ENCODE measurements at regions not wholly inside any gene's neighbourhood (a gene's known extent, or its start where the extent isn't known, plus 50 kb on each side); places are given as distances from the start of the nearest gene placed in this dataset.

- Histone ChIP-seq H3K27me3 (ENCODE audit: control insufficient read depth, insufficient read depth, low read length) (peaks cover 2% of the 10 kb centered on the region), H3K4me2 (ENCODE audit: low read length) (no peak overlapping the region), H3K36me3 (ENCODE audit: insufficient read depth, low read length) (no peaks in the 10 kb centered on the region), H3K9ac (ENCODE audit: low read depth, low read length) (no peak overlapping the region), H3K9me3 (replicated peaks; ENCODE audit: low read length) (no peaks in the 10 kb centered on the region), H3K4me1 (ENCODE audit: control insufficient read depth, insufficient read depth, low read length) (no peaks in the 10 kb centered on the region), H3K4me3 (ENCODE audit: low read length) (no peak overlapping the region)
Observed at GRCh38 chr2:58665154-58665553, 424.0 kb upstream of the FANCL start.

DNA sequence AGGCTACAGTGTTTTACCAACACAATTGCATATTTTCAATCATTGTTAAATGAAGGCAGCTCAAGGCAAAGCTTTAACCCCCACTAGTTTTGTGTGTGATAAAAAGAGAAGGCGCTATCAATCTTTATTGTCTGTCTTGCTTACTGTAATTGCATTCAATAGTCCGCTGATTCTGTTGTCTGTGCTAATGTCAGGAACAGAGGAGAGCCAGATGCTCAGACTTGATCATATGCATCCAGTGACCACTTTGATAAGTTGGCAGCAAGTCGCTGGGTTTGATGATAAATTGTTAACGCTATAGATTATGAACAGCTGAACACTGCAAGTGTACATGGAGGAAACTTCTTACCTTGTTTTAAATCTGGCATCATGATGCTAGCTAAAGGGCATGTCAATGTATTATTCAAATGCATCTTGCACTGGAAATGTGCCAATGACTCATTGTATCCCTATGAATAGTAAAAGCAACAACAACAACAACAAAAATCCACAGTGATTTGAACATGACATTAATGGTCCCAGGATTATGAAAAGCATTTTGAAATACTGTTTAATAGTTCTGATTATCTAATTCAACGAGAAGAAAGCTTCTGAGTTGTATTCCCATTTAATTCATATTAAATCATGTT is 423.5 kb upstream of the FANCL start:
- H3K36me3 ChIP-seq (ENCODE audit: insufficient read depth, low read length): no peaks in the 10 kb centered on the region
- H3K9me3 ChIP-seq (replicated peaks; ENCODE audit: low read length): no peaks in the 10 kb centered on the region
- no peak overlapping the region for H3K4me3 ChIP-seq (ENCODE audit: low read length)
- H3K9ac ChIP-seq (ENCODE audit: low read depth, low read length): no peak overlapping the region
- H3K27me3 ChIP-seq (ENCODE audit: control insufficient read depth, insufficient read depth, low read length): peaks cover 2% of the 10 kb centered on the region
- H3K4me2 ChIP-seq (ENCODE audit: low read length): no peak overlapping the region
- H3K4me1 ChIP-seq (ENCODE audit: control insufficient read depth, insufficient read depth, low read length): no peaks in the 10 kb centered on the region

DNA sequence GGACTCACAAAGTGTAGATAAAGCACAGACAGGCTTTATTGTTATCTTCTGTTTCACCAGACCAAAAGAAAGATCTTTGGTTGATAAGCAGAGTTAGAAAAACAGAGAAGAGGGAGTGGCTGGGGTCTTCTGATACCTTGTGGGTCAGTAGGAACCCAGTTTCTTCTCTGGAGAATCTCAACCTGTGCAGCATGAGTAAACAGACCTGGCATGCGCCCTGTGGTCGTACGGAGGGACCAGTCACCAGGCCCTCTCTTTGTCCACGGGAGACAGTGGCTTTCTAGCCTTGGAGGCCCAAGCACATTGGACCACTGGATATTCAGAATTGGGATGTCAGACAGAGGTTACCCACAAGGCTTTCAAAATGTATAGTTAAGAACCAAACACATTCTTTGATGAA is 418.9 kb upstream of the FANCL start:
- Histone ChIP-seq H3K4me2 (ENCODE audit: low read length) (no peak overlapping the region), H3K4me3 (ENCODE audit: low read length) (no peak overlapping the region)

DNA sequence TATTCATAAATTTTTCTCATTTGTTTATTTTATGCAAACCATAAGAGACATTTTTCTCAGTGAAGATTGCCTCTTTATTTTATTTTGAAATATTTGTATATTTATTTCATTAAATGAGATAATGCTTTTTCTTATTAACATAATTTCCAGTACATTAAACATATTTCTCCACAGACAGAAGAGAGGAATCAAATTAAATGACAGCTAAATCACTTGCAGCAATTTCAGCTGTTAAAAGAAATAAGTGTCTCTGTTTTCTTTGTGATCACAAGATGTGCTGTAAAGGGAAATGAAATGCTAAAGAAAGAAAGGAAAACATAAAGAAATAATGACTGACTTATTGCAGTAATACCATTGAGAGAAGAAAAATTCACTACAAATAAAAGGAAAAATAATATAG is 414.0 kb upstream of the FANCL start:
- Histone ChIP-seq H3K9ac (ENCODE audit: low read depth, low read length) (no peak overlapping the region), H3K4me1 (ENCODE audit: control insufficient read depth, insufficient read depth, low read length) (no peaks in the 10 kb centered on the region), H3K36me3 (ENCODE audit: insufficient read depth, low read length) (no peaks in the 10 kb centered on the region), H3K27me3 (ENCODE audit: control insufficient read depth, insufficient read depth, low read length) (peaks cover 18% of the 10 kb centered on the region), H3K4me2 (ENCODE audit: low read length) (no peak overlapping the region), H3K4me3 (ENCODE audit: low read length) (no peak overlapping the region), H3K9me3 (replicated peaks; ENCODE audit: low read length) (no peaks in the 10 kb centered on the region)

More for the DNA sequence above, 418.9 kb upstream of the FANCL start:
- peaks cover 13% of the 10 kb centered on the region for H3K27me3 ChIP-seq (ENCODE audit: control insufficient read depth, insufficient read depth, low read length)
- H3K9me3 ChIP-seq (replicated peaks; ENCODE audit: low read length): no peaks in the 10 kb centered on the region
- no peaks in the 10 kb centered on the region for H3K4me1 ChIP-seq (ENCODE audit: control insufficient read depth, insufficient read depth, low read length)
- no peaks in the 10 kb centered on the region for H3K36me3 ChIP-seq (ENCODE audit: insufficient read depth, low read length)
- H3K9ac ChIP-seq (ENCODE audit: low read depth, low read length): no peak overlapping the region

DNA sequence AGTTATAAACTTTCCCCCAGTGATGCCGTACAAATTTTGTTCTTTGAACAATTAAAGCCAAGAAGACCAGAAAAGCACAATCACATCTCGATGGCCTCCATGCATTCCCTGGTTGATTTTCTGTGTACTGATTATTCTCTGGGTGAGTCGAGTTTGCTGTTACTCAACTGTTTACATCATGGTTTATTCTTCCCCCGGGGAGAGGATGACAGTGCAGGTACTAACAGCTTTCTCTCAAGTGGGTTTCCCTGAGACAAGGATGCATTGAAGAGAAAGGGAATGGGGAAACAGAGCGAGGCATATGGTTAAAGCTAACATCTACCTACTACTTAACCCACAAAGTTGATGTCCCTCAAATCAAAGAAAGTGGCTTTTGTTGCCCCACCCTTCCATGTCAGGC is 410.8 kb upstream of the FANCL start:
- Histone ChIP-seq H3K9ac (ENCODE audit: low read depth, low read length) (no peak overlapping the region), H3K36me3 (ENCODE audit: insufficient read depth, low read length) (no peaks in the 10 kb centered on the region), H3K4me1 (ENCODE audit: control insufficient read depth, insufficient read depth, low read length) (no peaks in the 10 kb centered on the region), H3K9me3 (replicated peaks; ENCODE audit: low read length) (no peaks in the 10 kb centered on the region), H3K4me2 (ENCODE audit: low read length) (no peak overlapping the region), H3K27me3 (ENCODE audit: control insufficient read depth, insufficient read depth, low read length) (peaks cover 23% of the 10 kb centered on the region), H3K4me3 (ENCODE audit: low read length) (no peak overlapping the region)

DNA sequence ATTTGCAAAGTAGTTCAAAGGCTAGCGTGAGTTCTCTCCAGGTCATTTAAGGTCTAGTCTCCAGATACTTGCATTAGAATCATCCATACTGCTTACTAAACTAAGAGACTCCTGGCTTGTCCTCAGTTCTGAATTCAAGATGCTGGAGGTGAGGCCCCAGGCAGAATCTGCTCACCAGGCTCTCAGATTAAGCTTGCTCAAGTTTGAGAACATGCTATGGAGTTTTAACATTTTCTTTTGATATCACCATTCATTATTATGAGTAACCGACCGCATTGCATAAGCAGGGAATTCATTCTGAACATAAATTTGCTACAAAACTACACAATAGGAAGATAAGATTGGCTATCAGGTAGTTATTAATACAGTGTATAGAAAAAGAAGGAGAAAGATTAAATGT is 409.7 kb upstream of the FANCL start:
- H3K4me2 ChIP-seq (ENCODE audit: low read length): no peak overlapping the region
- no peak overlapping the region for H3K9ac ChIP-seq (ENCODE audit: low read depth, low read length)
- no peaks in the 10 kb centered on the region for H3K9me3 ChIP-seq (replicated peaks; ENCODE audit: low read length)
- no peak overlapping the region for H3K4me3 ChIP-seq (ENCODE audit: low read length)
- peaks cover 14% of the 10 kb centered on the region for H3K27me3 ChIP-seq (ENCODE audit: control insufficient read depth, insufficient read depth, low read length)
- H3K36me3 ChIP-seq (ENCODE audit: insufficient read depth, low read length): no peaks in the 10 kb centered on the region
- H3K4me1 ChIP-seq (ENCODE audit: control insufficient read depth, insufficient read depth, low read length): no peaks in the 10 kb centered on the region

DNA sequence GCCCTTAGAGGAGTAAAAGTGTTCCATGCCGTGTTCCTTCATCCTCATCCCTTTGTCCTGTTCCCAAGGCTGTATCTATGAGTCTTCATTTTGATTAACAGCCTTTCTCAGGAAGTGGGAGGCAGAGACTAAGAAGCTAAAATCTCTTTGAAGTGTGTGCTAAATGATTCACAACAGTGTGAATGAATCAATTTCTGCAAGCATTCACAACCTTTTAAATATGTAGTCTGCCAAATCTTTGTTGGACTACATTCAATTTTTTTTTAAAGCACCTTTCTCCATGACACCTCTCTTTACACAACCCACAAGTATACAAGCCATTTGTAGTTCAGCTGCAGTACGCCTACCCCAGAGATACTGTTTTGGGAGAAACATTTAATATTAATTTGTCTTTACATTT is 408.6 kb upstream of the FANCL start:
- Histone ChIP-seq H3K4me1 (ENCODE audit: control insufficient read depth, insufficient read depth, low read length) (no peaks in the 10 kb centered on the region), H3K9ac (ENCODE audit: low read depth, low read length) (no peak overlapping the region), H3K4me3 (ENCODE audit: low read length) (no peak overlapping the region), H3K9me3 (replicated peaks; ENCODE audit: low read length) (no peaks in the 10 kb centered on the region), H3K4me2 (ENCODE audit: low read length) (no peak overlapping the region), H3K36me3 (ENCODE audit: insufficient read depth, low read length) (no peaks in the 10 kb centered on the region), H3K27me3 (ENCODE audit: control insufficient read depth, insufficient read depth, low read length) (peaks cover 12% of the 10 kb centered on the region)

DNA sequence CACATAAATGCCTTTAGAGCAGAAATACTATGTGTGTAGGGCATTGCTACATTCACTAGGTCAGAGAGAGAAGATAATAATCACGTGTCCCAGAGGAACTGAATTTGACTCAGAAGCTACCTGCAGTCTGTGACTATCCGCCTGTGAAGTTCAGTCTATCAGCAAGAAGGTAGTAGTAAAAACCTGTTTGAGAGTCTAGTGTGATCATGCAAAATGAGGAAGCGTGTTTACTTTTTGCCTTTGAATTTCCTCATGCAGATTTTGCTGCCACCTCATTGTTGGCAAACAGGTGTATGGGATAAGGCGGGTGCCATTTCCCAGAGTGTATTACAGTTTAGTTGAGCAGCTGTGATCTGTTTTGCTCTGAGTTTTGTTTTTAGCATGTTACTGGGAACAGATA is 403.9 kb upstream of the FANCL start:
- Histone ChIP-seq H3K4me2 (ENCODE audit: low read length) (no peak overlapping the region), H3K9ac (ENCODE audit: low read depth, low read length) (no peak overlapping the region), H3K36me3 (ENCODE audit: insufficient read depth, low read length) (no peaks in the 10 kb centered on the region), H3K9me3 (replicated peaks; ENCODE audit: low read length) (no peaks in the 10 kb centered on the region), H3K27me3 (ENCODE audit: control insufficient read depth, insufficient read depth, low read length) (peaks cover 5% of the 10 kb centered on the region), H3K4me3 (ENCODE audit: low read length) (no peak overlapping the region), H3K4me1 (ENCODE audit: control insufficient read depth, insufficient read depth, low read length) (no peaks in the 10 kb centered on the region)

DNA sequence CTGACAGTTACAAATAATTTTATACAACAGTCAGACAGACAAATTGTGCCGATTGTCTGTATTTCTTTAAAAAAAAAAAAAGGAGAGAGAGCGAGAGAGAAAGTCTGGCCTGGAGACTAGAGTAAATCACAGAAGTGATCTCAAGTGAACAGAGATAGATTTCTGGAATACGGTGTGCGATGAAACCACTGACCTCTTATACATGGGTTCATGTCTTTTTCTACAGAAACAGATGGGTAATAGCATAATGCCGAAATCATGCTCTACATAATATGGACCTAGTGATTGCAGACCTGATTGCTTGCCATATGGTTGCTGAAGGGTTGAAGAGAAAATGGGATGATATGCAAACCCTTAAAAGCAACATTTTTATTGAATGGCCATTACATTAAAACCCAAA is 403.3 kb upstream of the FANCL start:
- H3K9me3 ChIP-seq (replicated peaks; ENCODE audit: low read length): no peaks in the 10 kb centered on the region
- no peaks in the 10 kb centered on the region for H3K36me3 ChIP-seq (ENCODE audit: insufficient read depth, low read length)
- no peak overlapping the region for H3K4me3 ChIP-seq (ENCODE audit: low read length)
- H3K27me3 ChIP-seq (ENCODE audit: control insufficient read depth, insufficient read depth, low read length): peaks cover 5% of the 10 kb centered on the region
- no peak overlapping the region for H3K4me2 ChIP-seq (ENCODE audit: low read length)
- no peak overlapping the region for H3K9ac ChIP-seq (ENCODE audit: low read depth, low read length)
- H3K4me1 ChIP-seq (ENCODE audit: control insufficient read depth, insufficient read depth, low read length): no peaks in the 10 kb centered on the region

DNA sequence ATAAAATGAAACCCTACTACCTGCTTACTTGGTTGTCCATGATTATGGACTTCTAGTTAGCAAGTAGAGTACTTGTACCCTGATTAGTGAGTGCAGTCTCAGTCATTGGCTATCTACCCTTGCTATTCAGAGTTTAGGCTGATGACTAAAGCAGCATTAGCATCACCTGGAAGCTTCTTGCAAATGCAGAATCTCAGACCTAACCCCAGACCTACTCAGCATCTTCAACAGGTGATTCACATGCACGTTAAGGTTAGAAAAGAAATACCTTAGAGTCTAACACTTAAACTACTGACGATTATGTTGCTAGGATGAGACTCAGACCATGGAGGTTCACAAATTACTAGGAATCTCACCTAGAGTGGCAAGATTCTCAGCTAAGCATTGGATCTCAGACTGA is 399.9 kb upstream of the FANCL start:
- H3K4me3 ChIP-seq (ENCODE audit: low read length): no peak overlapping the region
- no peaks in the 10 kb centered on the region for H3K9me3 ChIP-seq (replicated peaks; ENCODE audit: low read length)
- H3K4me1 ChIP-seq (ENCODE audit: control insufficient read depth, insufficient read depth, low read length): peaks cover 4% of the 10 kb centered on the region
- no peaks in the 10 kb centered on the region for H3K27me3 ChIP-seq (ENCODE audit: control insufficient read depth, insufficient read depth, low read length)
- H3K9ac ChIP-seq (ENCODE audit: low read depth, low read length): no peak overlapping the region
- H3K36me3 ChIP-seq (ENCODE audit: insufficient read depth, low read length): no peaks in the 10 kb centered on the region
- no peak overlapping the region for H3K4me2 ChIP-seq (ENCODE audit: low read length)

DNA sequence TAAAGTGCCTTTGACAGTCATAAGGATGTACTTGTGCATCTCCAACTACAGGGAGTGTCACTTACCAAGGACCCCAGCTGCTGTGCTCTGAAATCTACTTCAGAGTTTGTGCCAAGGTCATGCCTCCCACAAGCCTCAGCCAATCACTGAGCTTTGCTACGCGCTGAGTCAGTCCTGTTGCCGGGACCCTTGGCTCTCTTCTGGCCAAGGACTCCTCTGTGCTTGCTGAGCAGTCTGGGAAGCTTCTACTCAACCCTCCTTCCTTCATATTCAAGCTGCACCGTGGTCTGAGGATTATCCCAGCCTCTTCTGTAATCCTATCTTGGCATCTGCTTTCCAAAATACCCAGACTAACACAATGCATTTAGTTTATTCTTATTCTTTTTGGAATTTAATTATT is 398.9 kb upstream of the FANCL start:
- Histone ChIP-seq H3K4me3 (ENCODE audit: low read length) (no peak overlapping the region), H3K9ac (ENCODE audit: low read depth, low read length) (no peak overlapping the region), H3K27me3 (ENCODE audit: control insufficient read depth, insufficient read depth, low read length) (no peaks in the 10 kb centered on the region), H3K36me3 (ENCODE audit: insufficient read depth, low read length) (no peaks in the 10 kb centered on the region), H3K4me2 (ENCODE audit: low read length) (no peak overlapping the region), H3K9me3 (replicated peaks; ENCODE audit: low read length) (no peaks in the 10 kb centered on the region), H3K4me1 (ENCODE audit: control insufficient read depth, insufficient read depth, low read length) (peaks cover 8% of the 10 kb centered on the region)

- H3K4me3 ChIP-seq (ENCODE audit: low read length): no peak overlapping the region
- H3K9me3 ChIP-seq (replicated peaks; ENCODE audit: low read length): no peaks in the 10 kb centered on the region
- no peak overlapping the region for H3K4me2 ChIP-seq (ENCODE audit: low read length)
- H3K36me3 ChIP-seq (ENCODE audit: insufficient read depth, low read length): no peaks in the 10 kb centered on the region
- H3K27me3 ChIP-seq (ENCODE audit: control insufficient read depth, insufficient read depth, low read length): no peaks in the 10 kb centered on the region
- no peak overlapping the region for H3K9ac ChIP-seq (ENCODE audit: low read depth, low read length)
- H3K4me1 ChIP-seq (ENCODE audit: control insufficient read depth, insufficient read depth, low read length): peaks cover 25% of the 10 kb centered on the region
Observed at GRCh38 chr2:58638256-58638805, 397.2 kb upstream of the FANCL start.

Measured in skeletal muscle satellite cell (primary cell).